Left cardiac atrium (tissue), 4 donors: ENCODE measurements at regions not wholly inside any gene's neighbourhood (a gene's known extent, or its start where the extent isn't known, plus 50 kb on each side); places are given as distances from the start of the nearest gene placed in this dataset.
A peak's percentile ranks its signal among the peaks of the same experiment; 100 is the strongest.
"Not testable (repeated sequence)": the region's sequence is repeated elsewhere in the genome, so short reads cannot be mapped to it uniquely, and the experiment has no call there.

Experiments
- ATAC-seq, 2 donors: fragments of 200-7000 bp; cut with Tn5 transposase; one replicate each; pipeline ENCODE4 v1.9.1; 2020; ENCODE audit warnings: mild to moderate bottlenecking in 2 of 2, moderate library complexity in 2 of 2
- DNase-seq: peaks from one replicate; pipeline ENCODE4 v3.0.0-alpha.2; 2020
- intact Hi-C, 2 donors: fragments of 100-400 bp; cut with DNase I; formaldehyde crosslinking; loops; one replicate each; pipeline versions ENCODE4 v1.14.1 to v1.15.1; 2022 to 2023
- donor health status: DM: no; HTN: yes; CAD: no.
- donor health status: DM: no; HTN: yes; CAD: no; lungs with severe emphysema.
- donor health status: DM: yes; HTN: yes; CAD: no.
- donor health status: Dilated cardiomyopathy.

- DNase-seq (no peak), ATAC-seq (no peak)
- intact Hi-C loops, result no loop called here
Observed at GRCh38 chr10:124150807-124151417, 57.5 kb upstream of the CHST15 start.

- no peak for DNase-seq
- intact Hi-C loops, result no loop called here
- ATAC-seq, result no peak
Observed at GRCh38 chr10:124150189-124150806, 56.9 kb upstream of the CHST15 start.

GRCh38 chr10:124149189-124150042 lies 56.0 kb upstream of the CHST15 start:
- ATAC-seq, result no peak
- intact Hi-C loops, result no loop called here
- no peak for DNase-seq

GRCh38 chr10:124148509-124149188 lies 55.3 kb upstream of the CHST15 start:
- intact Hi-C loops, result not testable (repeated sequence)

GRCh38 chr10:124146483-124146882 lies 53.1 kb upstream of the CHST15 start:
- no peak for DNase-seq
- intact Hi-C loops, result no loop called here
- ATAC-seq, result no peak

More at GRCh38 chr10:124148509-124149188, 55.3 kb upstream of the CHST15 start:
- ATAC-seq, DNase-seq: not testable (repeated sequence)

GRCh38 chr10:124145109-124145870 lies 51.9 kb upstream of the CHST15 start:
- intact Hi-C loops, result no loop called here
- peak; percentile 75 for DNase-seq
- ATAC-seq, result peak; percentile 83 to 90

- peak in 1 of 2 donors; percentile 8 for ATAC-seq
- no peak for DNase-seq
- intact Hi-C loops, result no loop called here
Observed at GRCh38 chr10:124144536-124144935, 51.1 kb upstream of the CHST15 start.

- DNase-seq, result no peak
- ATAC-seq, result no peak
- intact Hi-C loops, result no loop called here
Observed at GRCh38 chr10:124143721-124144120, 50.3 kb upstream of the CHST15 start.
